SK-N-SH (cell line): ENCODE measurements at regions not wholly inside any gene's neighbourhood (a gene's known extent, or its start where the extent isn't known, plus 50 kb on each side); places are given as distances from the start of the nearest gene placed in this dataset.

Experiments used
- CTCF ChIA-PET: fragments of 300-600, 350-600 bp; formaldehyde crosslinking; extraction: SDS; loops from one replicate; lab custom pipeline; 2021; lab: Yijun Ruan, JAX
- POLR2A ChIA-PET: fragments of 350-600 bp; sonication (Branson Sonifier 250); formaldehyde crosslinking; extraction: SDS; loops from one replicate; lab custom pipeline; 2020; ENCODE audit warnings: antibody characterized with exemption, inconsistent platforms; lab: Yijun Ruan, JAX
- DNase-seq: peaks from one replicate; pipeline ENCODE4 v3.0.0; 2012
- H2AFZ ChIP-seq: fragments of 200-600 bp; sonication (generic); 2 replicates; pipeline ENCODE4 v1.8.1; 2016; ENCODE audit warnings: antibody characterized with exemption, mild to moderate bottlenecking, low read depth
- H3F3A ChIP-seq: fragments of 200-600 bp; sonication (generic); replicated peaks from 2 replicates; pipeline ENCODE3; 2016; ENCODE audit warnings: antibody characterized with exemption, mild to moderate bottlenecking; ENCODE audit not compliant: insufficient read depth
- H3K27ac ChIP-seq, 2 experiments: fragments of 200-500 bp in 1 of 2; fragments of 200-600 bp in 1 of 2; sonication (Bioruptor generic) in 1 of 2; sonication (generic), shearing (Covaris generic) in 1 of 2; 2 replicates each; pipeline versions ENCODE4 v1.5.1 to v1.6.1; 2014 to 2016; ENCODE audit warnings: low read depth in 2 of 2, inconsistent platforms in 1 of 2, low read length in 1 of 2, mild to moderate bottlenecking in 1 of 2, mixed read lengths in 1 of 2
- H3K27me3 ChIP-seq: fragments of 200-600 bp; sonication (generic), shearing (Covaris generic); 2 replicates; pipeline ENCODE4 v1.6.1; 2016; ENCODE audit warnings: mixed run types; ENCODE audit not compliant: insufficient read depth
- H3K36me3 ChIP-seq, 2 experiments: fragments of 200-500 bp in 1 of 2; fragments of 200-600 bp in 1 of 2; sonication (Bioruptor generic) in 1 of 2; sonication (generic) in 1 of 2; replicated peaks in 1 of 2; 2 replicates each; pipeline versions ENCODE3 to v1.5.1; 2014 to 2016; ENCODE audit warnings: low read length in 1 of 2, mild to moderate bottlenecking in 1 of 2; ENCODE audit not compliant: insufficient read depth in 2 of 2, control insufficient read depth in 1 of 2
- H3K4me1 ChIP-seq, 2 experiments: fragments of 200-500 bp in 1 of 2; fragments of 200-600 bp in 1 of 2; sonication (Bioruptor generic) in 1 of 2; sonication (generic), shearing (Covaris generic) in 1 of 2; 2 replicates each; pipeline versions ENCODE4 v1.5.1 to v1.6.1; 2014 to 2016; ENCODE audit warnings: low read depth in 1 of 2, low read length in 1 of 2, mixed run types in 1 of 2; ENCODE audit not compliant: insufficient read depth in 2 of 2, control insufficient read depth in 1 of 2
- H3K4me2 ChIP-seq: fragments of 200-600 bp; sonication (generic), shearing (Covaris generic); 2 replicates; pipeline ENCODE4 v1.6.1; 2017; ENCODE audit warnings: mixed run types
- H3K4me3 ChIP-seq, 2 experiments: fragments of 200-500 bp in 1 of 2; fragments of 200-600 bp in 1 of 2; sonication (Bioruptor generic) in 1 of 2; sonication (generic), shearing (Covaris generic) in 1 of 2; 2 replicates each; pipeline versions ENCODE4 v1.5.1 to v1.8.1; 2014 to 2016; ENCODE audit warnings: low read depth in 2 of 2, inconsistent platforms in 1 of 2, low read length in 1 of 2, mild to moderate bottlenecking in 1 of 2, mixed read lengths in 1 of 2, moderate library complexity in 1 of 2
- H3K79me2 ChIP-seq: fragments of 200-600 bp; sonication (generic); 2 replicates; pipeline ENCODE4 v1.8.1; 2017; ENCODE audit warnings: mild to moderate bottlenecking; ENCODE audit not compliant: insufficient read depth
- H3K9ac ChIP-seq: fragments of 200-600 bp; sonication (generic); 2 replicates; pipeline ENCODE4 v1.6.1; 2017; ENCODE audit warnings: mixed run types
- H3K9me2 ChIP-seq: fragments of 200-600 bp; sonication (generic); 2 replicates; pipeline ENCODE4 v1.6.1; 2017; ENCODE audit warnings: mixed run types
- H3K9me3 ChIP-seq: fragments of 200-600 bp; sonication (generic); 2 replicates; pipeline ENCODE4 v1.6.1; 2017; ENCODE audit warnings: mixed run types, mild to moderate bottlenecking, moderate library complexity
- H4K20me1 ChIP-seq: fragments of 200-600 bp; sonication (generic); 2 replicates; pipeline ENCODE4 v1.6.1; 2017; ENCODE audit warnings: mild to moderate bottlenecking, mixed run types; ENCODE audit not compliant: insufficient read depth
- CHD2 ChIP-seq: fragments of 150-350 bp; IDR thresholded peaks from 2 replicates; pipeline ENCODE4 v1.6.1; 2018; ENCODE audit warnings: low read length; ENCODE audit not compliant: partially characterized antibody
- EZH2phosphoT487 ChIP-seq: fragments of 200-600 bp; sonication (generic); IDR thresholded peaks from 2 replicates; pipeline ENCODE4 v1.6.1; 2017; ENCODE audit warnings: low read depth, mixed run types, mild to moderate bottlenecking, antibody characterized with exemption, moderate library complexity, borderline replicate concordance
- FOXJ3 ChIP-seq: sonication (generic); formaldehyde crosslinking; IDR thresholded peaks from 2 replicates; pipeline ENCODE4 v1.5.1; 2020; ENCODE audit warnings: mild to moderate bottlenecking, missing genetic modification reagents
- FOXM1 ChIP-seq: IDR thresholded peaks from 2 replicates; pipeline ENCODE4 v1.4.0; 2012; ENCODE audit warnings: low read depth, mild to moderate bottlenecking
- GABPA ChIP-seq: IDR thresholded peaks from 2 replicates; pipeline ENCODE4 v1.4.0; 2012; ENCODE audit warnings: low read depth, mild to moderate bottlenecking
- MEF2A ChIP-seq: IDR thresholded peaks from 2 replicates; pipeline ENCODE4 v1.4.0; 2012; ENCODE audit warnings: low read depth, borderline replicate concordance
- MXI1 ChIP-seq: IDR thresholded peaks from 2 replicates; pipeline ENCODE4 v1.6.1; 2012; ENCODE audit warnings: mild to moderate bottlenecking, low read depth, low read length, improper control_type of control experiment
- NFIC ChIP-seq: IDR thresholded peaks from 2 replicates; pipeline ENCODE4 v1.4.0; 2012; ENCODE audit warnings: borderline replicate concordance
- NRF1 ChIP-seq: IDR thresholded peaks from 2 replicates; pipeline ENCODE4 v1.6.1; 2012; ENCODE audit warnings: low read depth, mild to moderate bottlenecking, low read length
- POLR2AphosphoS5 ChIP-seq: IDR thresholded peaks from 2 replicates; pipeline ENCODE4 v1.6.1; 2012; ENCODE audit warnings: low read depth, low read length
- RAD21 ChIP-seq: IDR thresholded peaks from 2 replicates; pipeline ENCODE4 v1.6.1; 2012; ENCODE audit warnings: mild to moderate bottlenecking, low read length
- RCOR1 ChIP-seq: fragments of 150-350 bp; IDR thresholded peaks from 2 replicates; pipeline ENCODE4 v1.6.1; 2017; ENCODE audit warnings: antibody characterized with exemption, low read length
- SMC3 ChIP-seq: IDR thresholded peaks from 2 replicates; pipeline ENCODE4 v1.6.1; 2012; ENCODE audit warnings: low read depth, low read length, improper control_type of control experiment
- TCF12 ChIP-seq: IDR thresholded peaks from 2 replicates; pipeline ENCODE4 v1.4.0; 2012
- TEAD4 ChIP-seq: IDR thresholded peaks from 2 replicates; pipeline ENCODE4 v1.4.0; 2012; ENCODE audit warnings: mild to moderate bottlenecking, borderline replicate concordance; ENCODE audit not compliant: insufficient read depth
- YY1 ChIP-seq: IDR thresholded peaks from 2 replicates; pipeline ENCODE4 v1.4.0; 2012; ENCODE audit warnings: low read depth, mild to moderate bottlenecking
- WGBS: methylation state at CpG from one replicate; pipeline ENCODE4 v1.1.6; 2017; ENCODE audit warnings: low lambda C conversion rate; 5-methylcytosine and 5-hydroxymethylcytosine counted together
- TF ChIP-seq, protein P1 (sequence below): IDR thresholded peaks from 2 replicates; pipeline ENCODE4 v1.4.0; 2012; ENCODE audit warnings: low read depth
- TF ChIP-seq, protein P2 (sequence below): IDR thresholded peaks from 2 replicates; pipeline ENCODE4 v1.4.0; 2012; ENCODE audit warnings: low read depth, borderline replicate concordance
- TF ChIP-seq, protein P3 (sequence below): IDR thresholded peaks from 2 replicates; pipeline ENCODE4; 2012
- TF ChIP-seq, protein P4 (sequence below): fragments of 150-350 bp; IDR thresholded peaks from 2 replicates; pipeline ENCODE4 v1.6.1; 2017; ENCODE audit warnings: antibody characterized with exemption, low read length, low read depth, borderline replicate concordance

DNA sequence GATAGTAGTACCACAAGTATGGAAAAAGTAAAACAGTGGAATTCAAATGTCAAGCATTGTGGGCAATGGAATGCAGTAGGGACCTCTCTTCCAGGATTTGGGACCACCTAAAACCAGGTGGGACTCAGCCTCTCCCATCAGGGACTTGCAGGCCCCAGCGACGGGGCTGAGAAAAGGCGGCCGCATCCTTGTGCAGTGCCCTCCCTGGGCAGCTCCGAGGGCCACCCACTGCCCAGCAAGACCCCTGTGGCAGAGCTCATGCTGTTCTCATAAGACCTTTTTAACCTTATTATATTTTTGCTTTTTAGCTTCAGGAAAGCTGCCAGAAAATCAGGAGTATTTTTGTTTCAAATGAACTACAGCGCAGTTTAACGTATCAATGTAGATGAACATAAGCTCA, 142.6 kb upstream of the RPS6KA2 start:
- no peak overlapping the region for H3K4me2 ChIP-seq
- no peaks in the 10 kb centered on the region for H3K9me3 ChIP-seq
- ChIA-PET POLR2A (no interaction called here), CTCF (interaction anchor here (0.6 to 3.1 kb wide), 12 partner anchors 12 to 335 kb away, joined by 3 to 16 read pairs (median 4); partner anchors contain the start of gene RPS6KA2)
- no peak overlapping the region for H2AFZ ChIP-seq
- WGBS: 85% methylated on average over 7 of the region's 7 CpGs
- H3K27me3 ChIP-seq: no peaks in the 10 kb centered on the region
- no peak for TF ChIP-seq CHD2
- no peak for TF ChIP-seq TCF12
- no peak for TF ChIP-seq MEF2A
- no peak for TF ChIP-seq RAD21
- TF ChIP-seq, protein P1, sequence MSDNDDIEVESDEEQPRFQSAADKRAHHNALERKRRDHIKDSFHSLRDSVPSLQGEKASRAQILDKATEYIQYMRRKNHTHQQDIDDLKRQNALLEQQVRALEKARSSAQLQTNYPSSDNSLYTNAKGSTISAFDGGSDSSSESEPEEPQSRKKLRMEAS: no peak
- TF ChIP-seq GABPA: no peak
- no peak for TF ChIP-seq RCOR1
- no peak for TF ChIP-seq MXI1
- TF ChIP-seq POLR2AphosphoS5: no peak
- TF ChIP-seq, protein P2, sequence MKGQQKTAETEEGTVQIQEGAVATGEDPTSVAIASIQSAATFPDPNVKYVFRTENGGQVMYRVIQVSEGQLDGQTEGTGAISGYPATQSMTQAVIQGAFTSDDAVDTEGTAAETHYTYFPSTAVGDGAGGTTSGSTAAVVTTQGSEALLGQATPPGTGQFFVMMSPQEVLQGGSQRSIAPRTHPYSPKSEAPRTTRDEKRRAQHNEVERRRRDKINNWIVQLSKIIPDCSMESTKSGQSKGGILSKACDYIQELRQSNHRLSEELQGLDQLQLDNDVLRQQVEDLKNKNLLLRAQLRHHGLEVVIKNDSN: no peak
- no peak for TF ChIP-seq FOXJ3
- TF ChIP-seq, protein P3, sequence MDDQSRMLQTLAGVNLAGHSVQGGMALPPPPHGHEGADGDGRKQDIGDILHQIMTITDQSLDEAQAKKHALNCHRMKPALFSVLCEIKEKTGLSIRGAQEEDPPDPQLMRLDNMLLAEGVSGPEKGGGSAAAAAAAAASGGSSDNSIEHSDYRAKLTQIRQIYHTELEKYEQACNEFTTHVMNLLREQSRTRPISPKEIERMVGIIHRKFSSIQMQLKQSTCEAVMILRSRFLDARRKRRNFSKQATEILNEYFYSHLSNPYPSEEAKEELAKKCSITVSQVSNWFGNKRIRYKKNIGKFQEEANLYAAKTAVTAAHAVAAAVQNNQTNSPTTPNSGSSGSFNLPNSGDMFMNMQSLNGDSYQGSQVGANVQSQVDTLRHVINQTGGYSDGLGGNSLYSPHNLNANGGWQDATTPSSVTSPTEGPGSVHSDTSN: no peak
- no peak for TF ChIP-seq SMC3
- TF ChIP-seq TEAD4: no peak
- TF ChIP-seq FOXM1: no peak
- no peak for TF ChIP-seq NRF1
- TF ChIP-seq, protein P4, sequence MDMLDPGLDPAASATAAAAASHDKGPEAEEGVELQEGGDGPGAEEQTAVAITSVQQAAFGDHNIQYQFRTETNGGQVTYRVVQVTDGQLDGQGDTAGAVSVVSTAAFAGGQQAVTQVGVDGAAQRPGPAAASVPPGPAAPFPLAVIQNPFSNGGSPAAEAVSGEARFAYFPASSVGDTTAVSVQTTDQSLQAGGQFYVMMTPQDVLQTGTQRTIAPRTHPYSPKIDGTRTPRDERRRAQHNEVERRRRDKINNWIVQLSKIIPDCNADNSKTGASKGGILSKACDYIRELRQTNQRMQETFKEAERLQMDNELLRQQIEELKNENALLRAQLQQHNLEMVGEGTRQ: no peak
- no peak for TF ChIP-seq YY1
- TF ChIP-seq EZH2phosphoT487: no peak
- TF ChIP-seq NFIC: no peak
- H3K9ac ChIP-seq: no peak overlapping the region
- no peak overlapping the region for H3K4me3 ChIP-seq
- H3K4me1 ChIP-seq: peaks cover 0 to 2% of the 10 kb centered on the region in 2 experiments; a peak in 1 of 4 replicates
- no peaks in the 10 kb centered on the region for H3K36me3 ChIP-seq
- H3K79me2 ChIP-seq: no peaks in the 10 kb centered on the region
- H4K20me1 ChIP-seq: no peaks in the 10 kb centered on the region
- no peaks in the 10 kb centered on the region for H3K9me2 ChIP-seq
- DNase-seq: no peak
- H3F3A ChIP-seq: no peaks in the 10 kb centered on the region
- H3K27ac ChIP-seq: no peak overlapping the region
